D721Med (cell line): ENCODE measurements at regions not wholly inside any gene's neighbourhood (a gene's known extent, or its start where the extent isn't known, plus 50 kb on each side); places are given as distances from the start of the nearest gene placed in this dataset.

Source experiments
- DNase-seq: peaks from one replicate; pipeline ENCODE4 v3.0.0; 2011; ENCODE audit warnings: low spot score; ENCODE audit not compliant: insufficient read length
- FAIRE-seq: peaks from 2 replicates; lab custom pipeline; 2011; peaks lifted over from hg19 to GRCh38; lab: Jason Lieb, UNC
- CTCF ChIP-seq: IDR thresholded peaks from 2 replicates; pipeline ENCODE4 v1.5.1; 2012; ENCODE audit warnings: mild to moderate bottlenecking, control low read depth; ENCODE audit not compliant: insufficient read depth; ENCODE audit errors: missing control alignments

DNA sequence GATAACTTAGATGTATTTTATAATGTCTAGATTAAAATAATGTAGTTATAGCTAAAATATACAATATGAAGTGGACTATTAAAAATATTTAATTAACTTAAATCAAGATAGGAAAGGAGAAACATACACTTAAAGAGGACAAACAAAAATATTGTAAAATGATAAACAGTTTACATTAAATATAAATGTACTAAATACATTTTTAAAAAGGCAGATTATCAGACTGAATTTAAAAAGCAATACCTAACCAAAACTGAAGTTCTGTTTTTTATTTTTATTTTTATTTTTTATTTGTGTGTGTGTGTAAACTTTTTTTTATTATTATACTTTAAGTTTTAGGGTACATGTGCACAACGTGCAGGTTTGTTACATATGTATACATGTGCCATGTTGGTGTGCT is 811.6 kb upstream of the INTU start:
- DNase-seq (no peak), FAIRE-seq (no peak)
- no peak for TF ChIP-seq CTCF

DNA sequence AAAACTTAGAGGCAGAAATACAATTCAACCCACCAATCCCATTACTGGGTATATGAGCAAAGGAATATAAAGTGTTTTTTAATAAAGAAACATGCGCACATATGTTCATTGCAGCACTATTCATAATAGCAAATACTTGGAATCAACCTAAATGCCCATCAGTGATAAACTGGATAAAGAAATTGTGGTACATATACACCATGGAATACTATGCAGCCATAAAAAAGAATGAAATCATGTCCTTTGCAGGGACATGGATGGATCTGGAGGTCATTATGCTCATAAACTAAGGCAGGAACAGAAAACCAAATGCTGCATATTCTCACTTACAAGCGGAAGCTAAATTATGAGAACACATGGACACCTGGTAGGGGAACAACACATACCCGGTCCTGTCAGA is 807.7 kb upstream of the INTU start:
- DNase-seq (no peak), FAIRE-seq (no peak)
- TF ChIP-seq CTCF: no peak

DNA sequence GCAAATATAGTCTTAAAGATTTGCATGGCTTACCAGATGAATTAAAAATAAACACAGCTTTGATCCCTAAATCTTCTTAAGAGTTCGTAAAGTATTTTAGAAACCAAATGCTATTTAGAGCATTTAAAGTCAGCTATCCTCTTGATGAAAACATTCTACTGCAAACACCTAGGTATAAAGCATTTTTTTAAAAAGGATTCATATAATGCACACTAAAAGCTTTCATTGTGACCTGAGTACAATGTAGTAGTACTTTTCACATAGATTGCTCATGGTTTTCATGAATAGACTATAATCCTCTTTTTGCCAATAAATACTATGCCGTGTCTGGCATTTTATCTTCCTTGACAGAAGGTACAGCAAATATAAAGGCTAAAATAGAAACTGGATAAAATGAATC is 805.1 kb upstream of the INTU start:
- TF ChIP-seq CTCF: no peak
- peak; percentile 13 for DNase-seq
- peak; percentile 90 for FAIRE-seq

DNA sequence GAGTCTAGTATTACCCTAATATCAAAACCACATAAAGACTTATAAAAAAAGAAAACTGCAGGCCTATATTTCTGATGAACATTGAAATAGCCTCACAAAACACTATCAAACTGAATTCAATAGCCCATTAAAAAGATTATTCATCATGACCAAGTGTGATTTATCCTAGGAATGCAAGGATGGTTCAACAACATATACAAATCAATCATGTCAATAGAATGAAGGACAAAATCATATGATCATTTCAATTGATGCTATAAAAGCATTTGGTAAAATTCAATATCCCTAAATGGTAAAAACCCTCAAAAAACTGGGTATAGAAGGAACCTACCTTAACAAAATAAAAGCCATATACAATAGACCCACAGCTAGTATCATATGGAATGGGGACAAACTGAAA is 797.9 kb upstream of the INTU start:
- peak; percentile 38 for FAIRE-seq
- no peak for DNase-seq
- TF ChIP-seq CTCF: no peak

DNA sequence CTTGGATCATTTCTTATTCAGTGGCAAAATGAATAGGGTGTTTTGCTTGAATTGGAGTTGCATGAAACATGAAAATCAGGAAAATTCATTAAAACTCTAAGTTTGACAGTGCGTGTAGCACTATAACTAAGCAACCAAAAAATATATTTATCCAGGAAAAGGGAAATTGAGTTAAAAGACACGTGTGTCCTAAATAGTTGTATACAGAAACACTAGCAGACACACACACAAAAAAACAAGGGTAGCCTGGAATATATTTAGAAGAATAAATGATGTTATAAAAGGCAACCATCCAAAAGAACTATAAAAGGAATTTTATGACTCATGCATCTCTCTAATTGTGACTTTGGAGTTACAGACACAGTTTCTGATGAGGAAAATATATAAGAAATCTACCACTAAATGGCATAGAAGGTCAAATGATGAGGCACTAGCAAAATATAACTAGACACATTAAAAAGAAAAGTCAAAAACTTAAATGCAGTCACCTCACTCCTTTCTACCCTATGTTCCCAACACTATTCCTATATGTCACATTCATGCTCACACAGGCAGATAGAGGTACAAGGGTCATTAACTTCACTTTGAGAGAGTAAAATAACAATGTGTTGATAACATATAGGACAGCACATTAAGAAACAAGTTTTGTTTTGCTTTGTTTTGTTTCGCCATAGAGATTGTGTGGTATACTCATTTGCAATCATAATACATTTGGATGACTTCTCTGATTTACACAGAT is 793.6 kb upstream of the INTU start:
- no peak for TF ChIP-seq CTCF
- DNase-seq: no peak
- no peak for FAIRE-seq

DNA sequence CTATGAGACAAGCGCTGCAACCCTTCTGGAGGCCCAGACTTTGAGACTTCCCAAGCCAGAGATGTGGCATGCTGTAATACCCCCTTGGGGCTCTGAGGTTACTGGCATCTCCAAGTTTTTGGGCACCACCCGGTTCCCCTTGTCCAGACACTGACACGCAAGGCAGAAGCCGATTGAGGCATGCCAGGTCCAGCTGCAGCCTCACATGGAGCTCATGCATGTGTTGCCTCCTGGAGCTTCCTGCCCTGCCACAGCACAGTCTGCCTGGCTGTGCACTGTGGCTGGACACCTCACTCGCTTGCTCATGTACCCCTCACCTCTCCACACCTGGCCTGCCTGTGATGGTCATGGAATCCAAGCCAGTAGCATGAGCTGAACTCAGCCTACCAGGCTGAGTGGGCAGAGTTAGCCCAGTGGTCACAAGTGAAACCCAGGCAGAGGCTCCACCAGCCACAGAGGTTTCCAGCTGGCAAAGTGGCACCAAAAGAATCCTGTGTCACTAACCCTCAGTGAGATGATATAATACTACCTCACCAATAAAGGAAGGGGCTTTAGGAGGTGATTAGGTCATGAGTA is 789.2 kb upstream of the INTU start:
- no peak for TF ChIP-seq CTCF
- no peak for DNase-seq
- no peak for FAIRE-seq

GRCh38 chr4:126850286-126850685 is 782.5 kb upstream of the INTU start:
- no peak for TF ChIP-seq CTCF
- no peak for DNase-seq
- no peak for FAIRE-seq
